Mononuclear cell (primary cell): ENCODE measurements at regions not wholly inside any gene's neighbourhood (a gene's known extent, or its start where the extent isn't known, plus 50 kb on each side); places are given as distances from the start of the nearest gene placed in this dataset.

Source experiments
- H3K27me3 ChIP-seq: 2 replicates; pipeline ENCODE4 v1.6.0; 2011; ENCODE audit warnings: low read length, control low read depth; ENCODE audit not compliant: insufficient read depth
- H3K4me1 ChIP-seq: 2 replicates; pipeline ENCODE4 v1.5.1; 2011; ENCODE audit warnings: mild to moderate bottlenecking, low read length, control low read depth; ENCODE audit not compliant: insufficient read depth
- H3K4me3 ChIP-seq: 2 replicates; pipeline ENCODE4 v1.5.1; 2011; ENCODE audit warnings: mild to moderate bottlenecking, low read length, moderate library complexity
- H3K9me3 ChIP-seq: 2 replicates; pipeline ENCODE4 v1.5.1; 2011; ENCODE audit warnings: low read depth, mild to moderate bottlenecking, control low read depth, low read length

GRCh38 chr3:41093476-41093875 is 105.8 kb upstream of the CTNNB1 start:
- Histone ChIP-seq H3K9me3 (no peaks in the 10 kb centered on the region), H3K4me1 (no peaks in the 10 kb centered on the region), H3K27me3 (no peaks in the 10 kb centered on the region), H3K4me3 (no peak overlapping the region)

- no peaks in the 10 kb centered on the region for H3K4me1 ChIP-seq
- no peak overlapping the region for H3K4me3 ChIP-seq
- no peaks in the 10 kb centered on the region for H3K27me3 ChIP-seq
- H3K9me3 ChIP-seq: no peaks in the 10 kb centered on the region
These were observed 105.0 kb upstream of the CTNNB1 start for GRCh38 chr3:41094351-41094750.

- no peaks in the 10 kb centered on the region for H3K9me3 ChIP-seq
- no peaks in the 10 kb centered on the region for H3K4me1 ChIP-seq
- no peak overlapping the region for H3K4me3 ChIP-seq
- H3K27me3 ChIP-seq: no peaks in the 10 kb centered on the region
These were observed 103.6 kb upstream of the CTNNB1 start for GRCh38 chr3:41095702-41096101.

GRCh38 chr3:41097896-41098496 is 101.3 kb upstream of the CTNNB1 start:
- no peaks in the 10 kb centered on the region for H3K9me3 ChIP-seq
- no peaks in the 10 kb centered on the region for H3K4me1 ChIP-seq
- H3K4me3 ChIP-seq: no peak overlapping the region
- H3K27me3 ChIP-seq: no peaks in the 10 kb centered on the region

- Histone ChIP-seq H3K27me3 (no peaks in the 10 kb centered on the region), H3K4me3 (no peak overlapping the region), H3K9me3 (no peaks in the 10 kb centered on the region)
These were observed 98.1 kb upstream of the CTNNB1 start for GRCh38 chr3:41101231-41101630.

GRCh38 chr3:41102053-41102556 is 97.2 kb upstream of the CTNNB1 start:
- no peaks in the 10 kb centered on the region for H3K27me3 ChIP-seq
- H3K4me3 ChIP-seq: no peak overlapping the region
- H3K4me1 ChIP-seq: no peaks in the 10 kb centered on the region
- H3K9me3 ChIP-seq: no peaks in the 10 kb centered on the region

More at GRCh38 chr3:41101231-41101630, 98.1 kb upstream of the CTNNB1 start:
- no peaks in the 10 kb centered on the region for H3K4me1 ChIP-seq

- Histone ChIP-seq H3K4me3 (no peak overlapping the region), H3K27me3 (no peaks in the 10 kb centered on the region), H3K4me1 (no peaks in the 10 kb centered on the region), H3K9me3 (no peaks in the 10 kb centered on the region)
These were observed 96.6 kb upstream of the CTNNB1 start for GRCh38 chr3:41102750-41103149.

- H3K4me3 ChIP-seq: no peak overlapping the region
- H3K9me3 ChIP-seq: no peaks in the 10 kb centered on the region
- H3K4me1 ChIP-seq: no peaks in the 10 kb centered on the region
- H3K27me3 ChIP-seq: no peaks in the 10 kb centered on the region
These were observed 96.1 kb upstream of the CTNNB1 start for GRCh38 chr3:41103200-41103599.

GRCh38 chr3:41104147-41104546 is 95.2 kb upstream of the CTNNB1 start:
- Histone ChIP-seq H3K9me3 (no peaks in the 10 kb centered on the region), H3K27me3 (no peaks in the 10 kb centered on the region), H3K4me1 (no peaks in the 10 kb centered on the region), H3K4me3 (no peak overlapping the region)

- H3K4me1 ChIP-seq: no peaks in the 10 kb centered on the region
- no peaks in the 10 kb centered on the region for H3K27me3 ChIP-seq
- H3K9me3 ChIP-seq: no peaks in the 10 kb centered on the region
- H3K4me3 ChIP-seq: no peak overlapping the region
These were observed 92.6 kb upstream of the CTNNB1 start for GRCh38 chr3:41106691-41107090.

GRCh38 chr3:41111011-41111410 is 88.3 kb upstream of the CTNNB1 start:
- Histone ChIP-seq H3K4me3 (no peak overlapping the region), H3K27me3 (no peaks in the 10 kb centered on the region), H3K4me1 (no peaks in the 10 kb centered on the region), H3K9me3 (no peaks in the 10 kb centered on the region)

- Histone ChIP-seq H3K4me3 (no peak overlapping the region), H3K27me3 (no peaks in the 10 kb centered on the region), H3K4me1 (peaks cover 12% of the 10 kb centered on the region), H3K9me3 (no peaks in the 10 kb centered on the region)
These were observed 86.8 kb upstream of the CTNNB1 start for GRCh38 chr3:41112466-41112865.

GRCh38 chr3:41115069-41115468 is 84.2 kb upstream of the CTNNB1 start:
- H3K27me3 ChIP-seq: no peaks in the 10 kb centered on the region
- no peak overlapping the region for H3K4me3 ChIP-seq
- H3K4me1 ChIP-seq: peaks cover 28% of the 10 kb centered on the region
- no peaks in the 10 kb centered on the region for H3K9me3 ChIP-seq

GRCh38 chr3:41116851-41117250 is 82.5 kb upstream of the CTNNB1 start:
- no peaks in the 10 kb centered on the region for H3K9me3 ChIP-seq
- no peaks in the 10 kb centered on the region for H3K27me3 ChIP-seq
- H3K4me1 ChIP-seq: peaks cover 28% of the 10 kb centered on the region
- H3K4me3 ChIP-seq: no peak overlapping the region

GRCh38 chr3:41117398-41117870 is 81.9 kb upstream of the CTNNB1 start:
- H3K4me3 ChIP-seq: no peak overlapping the region
- H3K27me3 ChIP-seq: no peaks in the 10 kb centered on the region
- no peaks in the 10 kb centered on the region for H3K9me3 ChIP-seq
- peaks cover 28% of the 10 kb centered on the region for H3K4me1 ChIP-seq
